Cerebellar cortex (tissue), 1 donor: ENCODE measurements at regions not wholly inside any gene's neighbourhood (a gene's known extent, or its start where the extent isn't known, plus 50 kb on each side); places are given as distances from the start of the nearest gene placed in this dataset.
A peak's percentile ranks its signal among the peaks of the same experiment; 100 is the strongest.
"Not testable (repeated sequence)": the region's sequence is repeated elsewhere in the genome, so short reads cannot be mapped to it uniquely, and the experiment has no call there.

Source experiments
- DNase-seq: peaks from one replicate; pipeline ENCODE4 v3.0.0-alpha.2; 2015; ENCODE audit warnings: low spot score

DNA sequence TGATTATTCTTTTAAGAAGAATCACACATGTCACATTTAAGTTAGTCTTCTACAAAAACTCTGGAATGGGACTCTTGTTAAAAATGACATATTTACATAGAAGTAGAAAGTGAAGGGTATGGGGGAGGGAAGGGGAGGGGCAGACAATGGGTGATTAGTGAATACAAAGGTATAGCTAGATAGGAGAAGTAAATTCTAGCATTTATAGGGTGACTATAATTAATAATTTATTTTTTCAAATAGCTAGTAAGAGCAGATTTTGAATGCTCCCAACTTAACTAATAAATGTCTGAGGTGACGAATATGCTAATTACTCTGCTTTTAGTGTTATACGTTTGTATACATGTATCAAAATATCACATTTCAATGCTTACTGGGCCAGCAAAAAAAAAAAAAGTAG lies 59.4 kb downstream of the BLTP3B start:
- DNase-seq, result no peak

DNA sequence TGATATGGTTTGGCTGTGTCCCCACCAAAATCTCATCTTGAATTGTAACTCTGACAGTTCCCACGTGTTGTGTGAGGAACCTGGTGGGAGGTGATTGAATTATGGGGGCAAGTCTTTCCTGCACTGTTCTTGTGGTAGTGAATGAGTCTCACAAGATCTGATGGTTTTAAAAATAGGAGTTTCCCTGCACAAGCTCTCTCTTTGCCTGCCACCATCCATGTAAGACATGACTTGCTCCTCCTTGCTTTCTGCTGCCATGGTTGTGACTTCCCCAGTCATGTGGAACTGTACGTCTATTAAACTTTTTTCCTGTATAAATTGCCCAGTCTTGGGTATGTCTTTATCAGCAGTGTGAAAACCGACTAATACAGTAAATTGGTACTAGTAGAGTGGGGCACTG lies 63.9 kb downstream of the BLTP3B start:
- DNase-seq, result not testable (repeated sequence)

- DNase-seq, result no peak
Observed at GRCh38 chr12:100077367-100077766, 65.3 kb downstream of the BLTP3B start.

DNA sequence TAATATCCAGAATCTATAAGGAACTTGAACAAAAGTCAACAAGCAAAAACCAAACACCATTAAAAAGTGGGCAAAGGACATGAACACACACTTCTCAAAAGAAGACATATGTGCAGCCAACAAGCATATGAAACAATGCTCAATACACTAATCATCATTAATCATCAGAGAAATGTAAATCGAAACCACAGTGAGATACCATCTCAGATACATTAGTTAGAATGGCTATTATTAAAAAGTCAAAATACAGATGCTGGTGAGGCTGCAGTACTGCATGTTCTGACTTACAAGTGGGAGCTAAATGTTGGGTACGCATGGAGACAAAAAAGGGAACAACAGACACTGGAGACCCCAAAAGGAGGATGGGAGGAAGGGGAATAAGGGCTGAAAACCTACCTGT lies 67.1 kb downstream of the BLTP3B start:
- DNase-seq, result no peak

DNA sequence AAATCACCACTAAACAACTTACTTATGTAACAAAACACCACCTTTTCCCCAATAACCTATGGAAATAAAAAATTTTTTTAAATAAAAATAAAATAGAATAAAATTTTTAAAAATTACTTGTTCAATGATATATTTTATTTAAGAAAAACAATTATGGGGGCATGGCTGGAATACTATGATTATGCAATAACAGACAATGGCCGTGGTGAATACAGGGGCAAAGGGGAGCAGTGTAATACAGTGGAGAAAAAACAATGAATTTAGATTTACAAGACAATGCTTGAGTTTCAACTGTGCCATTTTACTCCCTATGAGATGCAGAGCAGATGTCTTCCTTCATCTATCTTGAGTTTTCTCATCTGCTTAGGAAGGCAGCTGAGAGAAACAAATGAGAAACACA lies 72.9 kb downstream of the BLTP3B start:
- DNase-seq, result no peak

DNA sequence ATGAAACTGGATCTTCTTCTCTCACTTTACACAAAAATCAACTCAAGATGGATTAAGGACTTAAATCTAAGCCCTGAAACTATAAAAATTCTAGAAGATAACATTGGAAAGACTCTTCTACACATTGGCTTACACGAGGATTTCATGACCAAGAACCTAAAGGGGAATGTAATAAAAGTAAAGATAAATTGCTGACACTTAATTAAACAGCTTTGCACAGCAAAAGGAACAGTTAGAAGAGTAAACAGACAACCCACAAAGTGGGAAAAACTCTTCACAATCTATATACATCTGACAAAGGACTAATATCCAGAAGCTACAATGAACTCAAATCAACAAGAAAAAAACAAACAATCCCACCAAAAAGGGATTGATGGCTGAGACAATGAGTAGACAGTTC lies 74.4 kb downstream of the BLTP3B start:
- DNase-seq, result no peak

DNA sequence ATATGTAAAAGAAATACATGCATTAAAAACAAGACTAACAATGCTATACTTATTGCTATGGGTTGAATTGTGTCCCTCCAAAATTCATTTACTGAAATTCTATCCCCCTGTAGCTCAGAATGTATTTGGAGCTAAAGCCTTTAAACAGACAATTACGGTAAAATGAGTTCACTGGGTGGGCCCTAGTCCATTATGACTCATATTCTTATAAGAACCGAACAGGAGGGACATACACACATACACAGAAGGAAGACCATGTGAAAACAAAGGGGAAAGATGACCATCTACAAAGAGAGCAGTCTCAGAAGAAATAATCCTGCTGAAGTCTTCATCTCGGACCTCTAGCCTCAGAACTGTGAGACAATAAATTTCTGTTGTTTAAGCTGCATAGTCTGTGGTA lies 77.1 kb upstream of the ANKS1B start:
- DNase-seq, result no peak

- DNase-seq, result peak; percentile 31
Observed at GRCh38 chr12:100058482-100059029, 73.8 kb upstream of the ANKS1B start.

- not testable (repeated sequence) for DNase-seq
Observed at GRCh38 chr12:100046202-100046601, 61.5 kb upstream of the ANKS1B start.

- no peak for DNase-seq
Observed at GRCh38 chr12:100044266-100044665, 59.5 kb upstream of the ANKS1B start.

DNA sequence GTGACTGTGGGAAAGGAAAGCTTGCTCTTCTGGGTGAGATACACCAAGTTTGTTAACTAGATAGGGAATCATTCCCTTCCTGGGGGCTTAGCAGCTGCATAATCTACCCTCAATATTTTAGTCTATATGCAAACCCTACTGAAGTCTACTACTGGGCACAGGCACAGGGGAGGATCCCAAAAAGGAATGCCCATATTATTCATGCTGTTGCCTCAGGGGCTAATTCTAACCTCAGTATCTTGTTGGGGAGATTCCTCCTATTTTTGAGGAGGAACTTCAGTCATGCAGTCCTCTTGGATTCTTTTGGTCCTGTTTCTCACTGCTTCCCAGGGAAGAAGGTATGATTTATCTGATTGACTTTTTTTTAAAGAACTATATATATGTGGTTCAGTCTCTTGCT lies 58.9 kb upstream of the ANKS1B start:
- no peak for DNase-seq
